ENCODE measurements at regions not wholly inside any gene's neighbourhood (a gene's known extent, or its start where the extent isn't known, plus 50 kb on each side); places are given as distances from the start of the nearest gene placed in this dataset.

GRCh38 chr5:68433923-68434879 is 218.6 kb downstream of the PIK3R1 start (continued):
- TF ChIP-seq FOXC1 (CRISPR knock-in tag; IDR thresholded peaks at IDR 0.05; ENCODE audit: borderline replicate concordance) = no peak
- TF ChIP-seq XBP1 (CRISPR knock-in tag; IDR thresholded peaks at IDR 0.05) = no peak
- peak; percentile 72 for TF ChIP-seq RARA (CRISPR knock-in tag; IDR thresholded peaks at IDR 0.05)
- no peak for TF ChIP-seq MTF1 (CRISPR knock-in tag; IDR thresholded peaks at IDR 0.05)
- no peak for TF ChIP-seq KLF6 (CRISPR knock-in tag; IDR thresholded peaks at IDR 0.05)
- peak; percentile 47; the same call in 1 of the 2 replicates for TF ChIP-seq MIER3 (CRISPR knock-in tag; IDR thresholded peaks at IDR 0.05; ENCODE audit: borderline replicate concordance)
- no peak for TF ChIP-seq STAG1 (CRISPR knock-in tag; IDR thresholded peaks at IDR 0.05)
- no peak for TF ChIP-seq ZNF546 (CRISPR knock-in tag; conservative IDR thresholded peaks at IDR 0.05)
- no peak for TF ChIP-seq ZNF572 (CRISPR knock-in tag; IDR thresholded peaks at IDR 0.05)
- no peak for TF ChIP-seq ZNF781 (CRISPR knock-in tag; IDR thresholded peaks at IDR 0.05; ENCODE audit: borderline replicate concordance, not compliant biosample characterization)
- no peak for TF ChIP-seq ZFP82 (CRISPR knock-in tag; IDR thresholded peaks at IDR 0.05; ENCODE audit: borderline replicate concordance)
- no peak for TF ChIP-seq THAP11 (CRISPR knock-in tag; IDR thresholded peaks at IDR 0.05)
- TF ChIP-seq ZBTB37 (CRISPR knock-in tag; IDR thresholded peaks at IDR 0.05) = no peak
- no peak for TF ChIP-seq ZNF678 (CRISPR knock-in tag; IDR thresholded peaks at IDR 0.05)
- no peak for TF ChIP-seq ZNF619 (CRISPR knock-in tag; IDR thresholded peaks at IDR 0.05)
- no peak for TF ChIP-seq CTCF (CRISPR knock-in tag; IDR thresholded peaks at IDR 0.05)
- TF ChIP-seq ZNF138 (CRISPR knock-in tag; IDR thresholded peaks at IDR 0.05; ENCODE audit: low read depth) = no peak
- no peak for TF ChIP-seq ZFP36L1 (CRISPR knock-in tag; IDR thresholded peaks at IDR 0.05)
- no peak for TF ChIP-seq CENPBD1 (CRISPR knock-in tag; IDR thresholded peaks at IDR 0.05; ENCODE audit: borderline replicate concordance, low read depth)
- no peak for TF ChIP-seq STAT5B (CRISPR knock-in tag; IDR thresholded peaks at IDR 0.05)
- no peak for TF ChIP-seq ZBTB46 (CRISPR knock-in tag; IDR thresholded peaks at IDR 0.05; ENCODE audit: borderline replicate concordance)
- TF ChIP-seq SNRNP70 (IDR thresholded peaks at IDR 0.05; ENCODE audit: low read depth, low read length) = no peak
- no peak for TF ChIP-seq ATF2 (CRISPR knock-in tag; IDR thresholded peaks at IDR 0.05)
- no peak for TF ChIP-seq SMAD9 (CRISPR knock-in tag; IDR thresholded peaks at IDR 0.05)

Data from HepG2 (cell line).